SK-N-SH treated with all-trans-retinoic acid at 6 μM for 48 hours (cell line): ENCODE measurements at regions not wholly inside any gene's neighbourhood (a gene's known extent, or its start where the extent isn't known, plus 50 kb on each side); places are given as distances from the start of the nearest gene placed in this dataset.

Experiments used
- ARNTL ChIP-seq: fragments of 450-650 bp; formaldehyde crosslinking; IDR thresholded peaks from 2 replicates; pipeline ENCODE4 v1.5.0; 2020; ENCODE audit warnings: low read depth, mild to moderate bottlenecking, moderate library complexity, borderline replicate concordance
- BACH2 ChIP-seq: fragments of 250-450 bp; sonication (Bioruptor Pico); IDR thresholded peaks from 2 replicates; pipeline ENCODE4 v1.9.0; 2021; ENCODE audit warnings: mild to moderate bottlenecking, borderline replicate concordance
- CREB5 ChIP-seq: fragments of 250-450 bp; sonication (Bioruptor Pico); IDR thresholded peaks from 2 replicates; pipeline ENCODE4 v1.5.1; 2020; ENCODE audit warnings: low read depth, mild to moderate bottlenecking, moderate library complexity
- CSDC2 ChIP-seq: fragments of 250-450 bp; sonication (Bioruptor Pico); IDR thresholded peaks from 2 replicates; pipeline ENCODE4 v1.5.0; 2020; ENCODE audit warnings: mild to moderate bottlenecking, moderate library complexity
- ESRRG ChIP-seq: fragments of 250-450 bp; sonication (Bioruptor Pico); IDR thresholded peaks from 2 replicates; pipeline ENCODE4 v1.6.1; 2021; ENCODE audit warnings: mild to moderate bottlenecking
- PATZ1 ChIP-seq: fragments of 250-450 bp; sonication (Bioruptor Pico); IDR thresholded peaks from 2 replicates; pipeline ENCODE4 v1.8.0; 2020; ENCODE audit warnings: mild to moderate bottlenecking, moderate library complexity, borderline replicate concordance
- PPARA ChIP-seq: fragments of 250-450 bp; sonication (Bioruptor Pico); IDR thresholded peaks from 2 replicates; pipeline ENCODE4 v1.5.0; 2020; ENCODE audit warnings: mild to moderate bottlenecking, borderline replicate concordance
- TCF4 ChIP-seq: fragments of 250-450 bp; sonication (Bioruptor Pico); IDR thresholded peaks from 2 replicates; pipeline ENCODE4 v1.8.0; 2021; ENCODE audit warnings: mild to moderate bottlenecking, moderate library complexity, borderline replicate concordance
- TOX ChIP-seq: fragments of 250-450 bp; sonication (Bioruptor Pico); IDR thresholded peaks from 2 replicates; pipeline ENCODE4 v1.8.0; 2021; ENCODE audit warnings: mild to moderate bottlenecking, moderate library complexity, borderline replicate concordance
- ZC3H10 ChIP-seq: fragments of 250-450 bp; sonication (Bioruptor Pico); IDR thresholded peaks from 2 replicates; pipeline ENCODE4 v1.5.1; 2021; ENCODE audit warnings: mild to moderate bottlenecking, moderate library complexity
- ZFP30 ChIP-seq: fragments of 450-650 bp; formaldehyde crosslinking; IDR thresholded peaks from 2 replicates; pipeline ENCODE4 v1.5.0; 2022; ENCODE audit warnings: mild to moderate bottlenecking, moderate library complexity

GRCh38 chr7:18210788-18211187 lies 183.1 kb upstream of the PRPS1L1 start:
- TF ChIP-seq CSDC2 (CRISPR knock-in tag), result no peak
- no peak for TF ChIP-seq PPARA
- no peak for TF ChIP-seq ESRRG (CRISPR knock-in tag)
- no peak for TF ChIP-seq BACH2 (CRISPR knock-in tag)
- no peak for TF ChIP-seq ZFP30 (CRISPR knock-in tag)
- no peak for TF ChIP-seq TOX (CRISPR knock-in tag)
- TF ChIP-seq CREB5 (CRISPR knock-in tag), result no peak
- TF ChIP-seq ZC3H10 (CRISPR knock-in tag), result no peak
- no peak for TF ChIP-seq TCF4 (CRISPR knock-in tag)
- TF ChIP-seq ARNTL (CRISPR knock-in tag), result no peak
- TF ChIP-seq PATZ1 (CRISPR knock-in tag), result no peak
